GM19023 (cell line): ENCODE measurements at regions not wholly inside any gene's neighbourhood (a gene's known extent, or its start where the extent isn't known, plus 50 kb on each side); places are given as distances from the start of the nearest gene placed in this dataset.
"Not testable (repeated sequence)": the region's sequence is repeated elsewhere in the genome, so short reads cannot be mapped to it uniquely, and the experiment has no call there.

Experiments
- ATAC-seq: cut with Tn5 transposase; IDR thresholded peaks from one replicate; pipeline ENCODE4 v1.9.1; 2021; ENCODE audit warnings: mild to moderate bottlenecking, moderate library complexity; ENCODE audit not compliant: unreplicated experiment

DNA sequence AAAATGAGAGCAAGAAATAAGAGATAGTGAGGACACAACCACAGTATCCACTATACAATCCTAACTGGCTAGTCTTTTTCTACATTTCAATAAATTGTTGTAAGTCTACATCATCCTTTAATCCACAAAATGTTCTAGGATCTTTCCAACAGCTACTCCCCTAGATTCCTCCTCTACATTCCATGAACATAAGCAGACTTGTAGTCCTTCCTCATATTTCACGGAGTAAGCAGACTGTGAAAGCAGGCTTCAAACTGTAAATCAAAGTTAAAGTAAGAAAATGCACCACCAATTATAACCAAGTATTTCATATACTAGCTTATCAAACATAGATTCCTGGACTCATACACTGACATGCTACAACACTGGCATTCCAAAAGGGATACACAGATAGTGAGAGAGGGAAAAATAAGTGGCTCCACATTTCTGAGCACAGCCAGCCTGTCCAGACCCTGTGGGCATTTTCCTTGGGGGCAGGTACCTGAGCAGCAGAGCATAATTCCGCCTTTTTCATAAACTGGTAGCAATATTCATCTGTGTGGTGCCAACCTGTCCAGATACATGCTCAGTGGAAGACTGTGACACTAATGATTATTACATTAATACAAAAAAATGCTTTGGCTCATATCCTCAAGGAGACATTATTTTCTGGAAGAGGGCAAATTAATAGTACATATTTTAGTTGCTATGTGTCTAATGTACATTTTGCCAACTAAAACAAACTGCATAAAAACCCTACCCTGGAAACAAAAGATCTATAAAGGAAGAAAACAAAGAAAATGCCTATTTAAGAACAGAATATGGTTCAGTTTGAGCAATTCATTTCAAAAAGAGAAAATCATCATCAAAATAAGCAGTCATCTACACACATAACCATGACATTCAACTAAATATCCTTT is 113.3 kb upstream of the FSCB start:
- ATAC-seq, result no peak

DNA sequence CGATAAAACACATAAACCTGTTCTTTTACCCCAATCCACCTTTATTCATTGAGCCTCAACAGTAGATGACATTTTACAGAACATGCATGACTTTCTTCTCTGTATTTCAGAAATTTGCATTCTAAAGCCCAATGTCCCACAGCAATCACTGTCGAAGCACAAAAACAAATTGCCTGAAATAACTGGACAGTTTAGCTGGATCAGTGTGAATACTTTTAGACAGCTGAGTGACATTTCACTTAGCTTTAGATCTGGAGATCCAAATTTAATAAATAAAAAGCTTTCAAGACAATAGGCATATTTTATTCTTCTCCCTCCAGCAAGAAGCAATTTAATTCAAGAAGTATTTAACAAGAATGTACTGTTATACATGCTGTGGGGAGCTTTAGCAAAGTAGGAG is 109.1 kb upstream of the FSCB start:
- ATAC-seq, result no peak

DNA sequence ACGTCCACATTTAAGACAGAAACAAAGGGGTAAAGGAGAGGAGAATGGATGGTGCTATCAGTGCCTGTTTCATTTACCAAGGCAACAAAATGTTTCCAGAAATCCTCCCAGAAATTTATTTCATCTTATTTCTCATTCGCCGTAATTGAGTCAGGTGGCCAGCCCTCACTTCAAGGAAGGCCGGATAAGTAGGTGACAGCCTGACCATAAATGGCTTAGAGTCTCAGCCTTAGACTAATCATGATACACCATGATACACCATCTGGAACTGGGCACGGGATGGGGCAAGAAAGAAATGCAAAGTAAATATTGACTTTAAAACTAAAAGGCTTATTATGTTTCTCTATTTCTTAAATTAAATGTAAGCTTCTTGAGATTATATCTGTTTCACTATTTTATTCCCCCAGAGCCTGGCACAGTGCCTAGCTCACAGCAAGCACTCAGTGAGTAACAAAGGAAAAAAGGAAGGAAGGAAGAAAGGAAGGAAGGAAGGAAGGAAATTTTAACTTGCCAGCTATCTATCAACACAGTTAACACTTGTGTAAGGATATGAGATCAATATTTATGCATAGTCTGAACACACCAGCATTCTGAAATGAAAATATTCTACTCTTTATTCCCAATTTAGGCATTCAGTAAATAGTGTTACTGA is 106.1 kb upstream of the FSCB start:
- no peak for ATAC-seq

DNA sequence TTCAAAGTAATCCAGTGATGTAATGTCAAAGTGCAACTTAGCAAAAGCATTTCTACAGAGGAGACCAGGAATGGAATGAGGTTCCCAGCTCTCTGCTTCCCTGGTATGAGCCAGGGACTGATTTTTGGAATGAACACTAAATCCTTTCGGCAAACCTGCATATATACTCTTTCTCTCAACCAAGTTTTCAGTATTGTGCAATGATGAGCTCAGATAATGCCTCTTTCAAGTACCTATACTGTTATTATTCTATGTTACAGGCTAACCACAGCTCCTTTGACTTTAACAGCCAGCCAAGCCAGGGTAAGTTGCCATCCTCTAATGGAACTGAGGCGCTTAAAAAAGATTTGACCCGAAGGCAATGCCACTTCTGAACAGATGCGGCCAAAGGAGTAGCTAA is 104.9 kb upstream of the FSCB start:
- ATAC-seq, result no peak

DNA sequence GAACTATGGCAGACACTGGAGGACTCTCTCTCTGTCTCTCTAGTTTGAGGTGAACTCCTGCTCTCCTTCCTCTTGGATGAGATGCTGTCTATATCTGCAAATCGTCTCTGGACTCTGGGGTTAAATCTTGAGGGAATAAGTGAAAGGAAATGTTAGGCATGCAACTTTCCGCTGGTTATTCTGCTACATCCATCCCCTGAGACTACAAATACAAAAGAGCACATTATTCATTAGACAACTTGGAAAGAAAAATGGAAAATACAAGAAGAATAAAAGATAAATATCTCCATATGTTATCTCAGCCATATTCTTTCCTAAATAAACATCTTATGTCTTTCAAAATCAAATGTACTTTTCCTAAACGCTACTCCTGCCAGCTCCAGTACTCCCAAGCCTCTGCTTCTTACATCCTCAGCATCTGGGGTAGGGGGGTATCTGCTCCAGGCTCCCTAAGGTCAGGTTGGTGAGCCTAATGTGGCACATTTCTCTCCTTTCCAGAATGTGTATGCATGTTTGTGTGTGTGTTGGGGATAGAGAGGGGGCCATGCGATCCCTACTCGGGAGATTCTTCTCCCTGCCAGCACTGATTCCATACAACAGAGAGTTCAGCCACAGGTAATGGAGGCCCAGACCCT is 102.9 kb upstream of the FSCB start:
- ATAC-seq, result no peak

DNA sequence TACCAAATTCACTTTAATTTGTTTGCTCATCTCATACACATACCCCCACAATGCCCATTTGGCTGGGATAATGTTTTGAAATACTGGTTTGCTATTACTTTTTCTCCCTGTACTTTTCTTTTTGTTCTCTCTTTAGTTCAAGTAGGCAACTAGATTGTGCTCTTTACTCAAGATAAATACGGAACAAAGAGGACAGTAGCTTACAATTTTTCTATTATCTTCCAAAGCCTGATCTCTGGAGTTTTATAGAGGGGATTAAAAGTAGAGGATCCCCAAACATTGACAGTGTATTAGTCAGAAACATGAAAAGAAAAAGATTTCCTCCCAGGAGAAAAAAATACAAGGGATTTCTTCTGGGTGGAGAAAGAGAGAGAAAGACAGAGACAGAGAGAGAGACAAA is 102.1 kb upstream of the FSCB start:
- no peak for ATAC-seq

DNA sequence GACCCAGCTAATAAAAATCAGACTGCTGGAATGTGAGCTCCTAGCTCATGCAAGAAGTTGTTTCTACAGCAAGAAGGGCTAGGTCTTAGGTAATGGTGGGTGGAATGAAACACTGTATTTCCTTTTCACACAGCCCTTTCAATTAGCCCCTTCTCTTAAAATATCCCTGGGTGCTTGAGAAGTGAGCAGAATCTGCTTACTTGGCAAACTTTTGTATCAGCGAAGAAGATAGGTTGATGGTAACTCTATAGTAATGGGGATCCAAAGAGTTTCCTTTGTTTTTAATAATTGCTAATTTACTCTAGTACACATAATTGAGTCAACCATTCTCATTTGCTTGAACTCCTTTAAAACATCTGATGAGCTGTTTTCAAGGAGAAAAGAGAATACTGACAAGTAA is 100.6 kb upstream of the FSCB start:
- ATAC-seq, result no peak

DNA sequence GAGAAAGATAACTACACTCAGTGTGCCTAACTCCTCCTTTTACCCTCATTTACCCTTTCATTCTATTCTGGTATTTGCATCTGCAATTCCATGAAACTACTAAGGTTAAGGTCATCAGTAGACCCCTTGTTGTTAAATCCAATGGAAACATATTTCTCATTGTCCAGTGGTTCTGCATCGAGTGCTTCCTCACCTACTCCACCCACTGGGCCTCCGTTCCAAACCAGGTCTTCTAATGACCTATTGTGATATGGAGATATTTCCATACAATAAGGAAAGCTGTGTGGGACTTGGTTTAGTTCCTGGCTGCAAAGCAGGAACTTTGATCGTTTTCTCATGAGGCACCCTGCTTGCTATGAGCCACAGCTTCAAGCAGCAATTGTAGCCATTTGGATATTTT is 99.5 kb upstream of the FSCB start:
- ATAC-seq, result no peak

DNA sequence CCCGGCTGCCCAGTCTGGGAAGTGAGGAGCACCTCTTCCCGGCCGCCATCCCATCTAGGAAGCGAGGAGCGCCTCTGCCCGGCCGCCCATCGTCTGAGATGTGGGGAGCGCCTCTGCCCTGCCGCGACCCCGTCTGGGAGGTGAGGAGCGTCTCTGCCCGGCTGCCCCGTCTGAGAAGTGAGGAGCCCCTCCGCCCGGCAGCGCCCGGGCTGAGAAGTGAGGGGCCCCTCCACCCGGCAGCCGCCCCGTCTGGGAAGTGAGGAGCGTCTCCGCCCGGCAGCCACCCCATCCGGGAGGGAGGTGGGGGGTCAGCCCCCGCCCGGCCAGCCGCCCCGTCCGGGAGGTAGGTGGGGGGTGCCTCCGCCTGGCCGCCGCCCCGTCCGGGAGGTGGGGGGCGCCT is 94.2 kb upstream of the FSCB start:
- ATAC-seq, result not testable (repeated sequence)

DNA sequence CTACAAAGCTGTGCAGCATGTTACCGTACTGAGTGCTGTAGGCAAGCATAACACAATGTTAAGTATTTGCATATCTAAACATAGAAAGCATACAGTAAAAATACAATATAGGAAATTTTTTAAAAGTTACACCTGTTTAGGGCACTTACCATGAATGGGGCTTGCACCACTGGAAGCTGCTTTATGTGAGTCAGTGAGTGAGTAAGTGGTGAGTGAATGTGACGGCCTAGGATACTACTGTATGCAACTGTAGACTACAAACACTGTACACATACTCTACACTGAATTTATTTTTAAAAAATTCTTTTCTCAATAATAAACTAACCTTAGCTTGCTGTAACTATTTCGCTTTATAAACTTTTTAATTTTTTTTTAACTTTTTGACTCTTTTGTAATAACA is 82.1 kb upstream of the FSCB start:
- no peak for ATAC-seq

DNA sequence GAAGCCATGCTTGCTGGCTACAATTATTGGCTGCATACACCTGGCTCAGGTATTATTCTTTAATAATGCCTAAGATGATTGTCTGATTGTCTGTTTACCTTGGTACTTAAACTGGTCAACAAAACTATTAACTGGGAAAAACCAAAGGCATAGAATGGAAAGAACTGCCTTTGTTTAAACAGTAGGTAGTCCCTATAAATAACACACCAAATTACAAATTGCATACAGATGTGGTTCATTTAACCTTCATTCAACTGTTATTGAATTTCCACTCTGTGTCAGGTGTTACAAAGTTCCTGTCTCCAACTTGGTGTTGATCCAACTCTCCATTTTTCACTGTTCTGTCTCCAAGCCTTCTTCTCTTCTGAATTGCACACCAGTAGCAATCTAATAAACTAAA is 79.8 kb upstream of the FSCB start:
- ATAC-seq, result no peak

DNA sequence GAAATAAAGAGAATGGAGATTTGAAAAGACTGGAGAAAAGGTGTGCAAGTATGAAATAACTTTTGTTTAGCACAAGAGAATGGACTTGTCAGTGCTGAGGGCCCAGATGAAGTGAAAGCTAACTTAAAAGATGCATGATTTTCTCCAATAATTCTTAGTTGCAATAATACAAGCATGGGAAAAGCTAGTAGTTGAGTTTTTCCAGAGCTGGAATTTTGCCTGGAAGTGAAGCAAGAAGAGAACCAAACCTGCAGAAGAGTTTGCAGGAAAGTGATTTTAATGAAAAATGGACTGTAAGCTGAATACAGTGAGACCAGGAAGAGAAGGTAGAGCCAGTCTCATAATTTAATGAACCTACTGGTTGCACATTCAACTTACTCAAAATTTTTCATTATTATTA is 69.3 kb upstream of the FSCB start:
- no peak for ATAC-seq

DNA sequence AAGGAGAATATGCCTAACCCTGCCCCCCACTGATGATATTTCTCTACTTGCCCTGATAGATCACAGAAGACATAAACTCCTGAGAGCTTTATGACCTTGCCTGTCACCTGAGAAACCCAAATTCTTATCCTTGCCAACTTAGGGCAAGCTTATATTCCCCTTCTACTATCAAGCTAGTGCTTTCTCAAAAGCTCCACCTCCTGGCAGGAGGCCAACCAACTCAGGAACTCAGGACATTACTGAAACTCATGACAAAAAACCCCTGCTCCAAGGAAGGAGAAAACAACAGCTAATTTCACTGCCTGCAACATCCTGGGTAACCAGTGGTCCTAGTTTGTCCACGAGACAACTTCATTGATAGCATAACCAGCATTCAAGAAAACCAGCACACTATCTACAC is 60.9 kb upstream of the FSCB start:
- ATAC-seq, result no peak

DNA sequence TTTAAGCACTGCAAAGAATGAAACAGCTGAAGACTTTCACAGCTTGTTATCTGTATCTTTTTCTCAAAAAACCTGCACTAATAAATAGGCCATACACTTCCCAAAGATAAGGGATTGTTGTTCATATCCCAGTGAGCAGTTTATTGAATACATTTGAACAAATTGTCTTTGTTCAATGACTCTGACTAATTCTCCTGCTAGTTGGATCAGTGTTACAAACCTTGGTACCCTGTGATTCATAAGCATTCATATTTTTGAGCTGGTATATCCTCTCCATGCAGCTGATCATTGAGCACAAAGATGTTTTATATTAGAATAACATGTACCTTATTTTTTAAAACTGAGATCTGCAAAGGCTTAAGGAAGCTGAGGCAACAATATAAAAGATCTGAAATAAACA is 58.9 kb upstream of the FSCB start:
- ATAC-seq, result no peak

DNA sequence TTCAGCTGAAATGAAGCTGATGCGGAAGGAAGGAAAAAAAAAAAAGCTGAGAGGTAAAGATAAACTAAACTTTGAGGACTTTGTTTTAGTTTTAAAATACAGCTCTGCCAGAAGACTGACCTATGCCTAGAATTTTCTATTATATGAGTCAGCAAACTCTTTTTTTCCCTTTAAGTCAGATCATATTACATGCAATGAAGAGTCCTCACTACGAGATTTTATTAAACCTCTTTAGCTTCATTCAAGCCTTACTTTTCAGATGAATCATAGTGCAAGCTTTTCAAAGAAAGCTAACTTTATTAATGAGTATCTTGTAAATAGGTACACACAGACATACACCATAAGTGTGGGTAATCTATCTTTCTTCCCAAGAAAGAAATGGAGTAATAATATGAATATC is 57.8 kb upstream of the FSCB start:
- no peak for ATAC-seq
